ENCODE measurements at regions not wholly inside any gene's neighbourhood (a gene's known extent, or its start where the extent isn't known, plus 50 kb on each side); places are given as distances from the start of the nearest gene placed in this dataset.

GRCh38 chr20:16951876-16952275 lies 203.7 kb downstream of the OTOR start:
- no peak overlapping the region for H3K23ac ChIP-seq (ENCODE audit: low read length)
- no peak overlapping the region for H3K18ac ChIP-seq (ENCODE audit: low read length)
- no peak overlapping the region for H3K4ac ChIP-seq (ENCODE audit: low read depth, low read length)
- H4K91ac ChIP-seq (ENCODE audit: low read depth, low read length), result no peak overlapping the region
- no peaks in the 10 kb centered on the region for H3K36me3 ChIP-seq (ENCODE audit: control insufficient read depth in 1 of 2, insufficient read depth in 2 of 2, low read length in 2 of 2)
- peak; percentile 92 to 93 for DNase-seq
- no peaks in the 10 kb centered on the region for H3K79me2 ChIP-seq (ENCODE audit: control insufficient read depth, insufficient read depth, low read length, poor library complexity)
- 100% methylated on average over 1 of the region's 2 CpGs for WGBS (ENCODE audit: extremely low coverage, insufficient coverage, insufficient read length)
- H3K27me3 ChIP-seq (ENCODE audit: insufficient read depth, low read length), result no peaks in the 10 kb centered on the region
- no peak overlapping the region for H3K14ac ChIP-seq (ENCODE audit: low read length)
- no peak overlapping the region for H2BK5ac ChIP-seq (ENCODE audit: low read depth, low read length, poor library complexity)
- H3K9me3 ChIP-seq (ENCODE audit: insufficient read depth, low read depth, low read length), result no peaks in the 10 kb centered on the region
- no peak overlapping the region for H4K8ac ChIP-seq (ENCODE audit: low read depth, low read length)
- no peak overlapping the region for H3K9ac ChIP-seq (ENCODE audit: low read length)
- no peak overlapping the region for H2BK120ac ChIP-seq (ENCODE audit: insufficient read depth, low read length, poor library complexity)
- peaks cover 0 to 8% of the 10 kb centered on the region in 2 experiments for H3K4me1 ChIP-seq (ENCODE audit: control insufficient read depth in 1 of 2, insufficient read depth in 2 of 2, low read length in 2 of 2)
- H3K4me3 ChIP-seq (ENCODE audit: low read depth, low read length), result no peak overlapping the region
- no peak overlapping the region for H4K12ac ChIP-seq (ENCODE audit: low read depth, low read length)
- no peak overlapping the region for H2BK12ac ChIP-seq (ENCODE audit: low read length)
- H3K4me2 ChIP-seq (ENCODE audit: low read length), result no peak overlapping the region
- H3K27ac ChIP-seq (ENCODE audit: low read depth, low read length), result no peak overlapping the region
- H2AFZ ChIP-seq (ENCODE audit: insufficient read depth, low read length, poor library complexity), result no peak overlapping the region
- H2AK5ac ChIP-seq (ENCODE audit: low read length), result no peak overlapping the region
- H3K79me1 ChIP-seq (ENCODE audit: low read length), result no peaks in the 10 kb centered on the region

GRCh38 chr20:16952965-16953364 lies 204.8 kb downstream of the OTOR start:
- Histone ChIP-seq H2AFZ (ENCODE audit: insufficient read depth, low read length, poor library complexity) (no peak overlapping the region), H3K4me1 (ENCODE audit: control insufficient read depth in 1 of 2, insufficient read depth in 2 of 2, low read length in 2 of 2) (peaks cover 0 to 8% of the 10 kb centered on the region in 2 experiments)
- WGBS (ENCODE audit: extremely low coverage, insufficient coverage, insufficient read length), result no CpG with 5 or more reads among the region's 1 CpG

GRCh38 chr20:16953858-16954257 lies 205.7 kb downstream of the OTOR start:
- peaks cover 0 to 8% of the 10 kb centered on the region in 2 experiments for H3K4me1 ChIP-seq (ENCODE audit: control insufficient read depth in 1 of 2, insufficient read depth in 2 of 2, low read length in 2 of 2)
- no peak overlapping the region for H3K4ac ChIP-seq (ENCODE audit: low read depth, low read length)
- peak overlapping the region; percentile 16 for H3K4me2 ChIP-seq (ENCODE audit: low read length)
- no peak overlapping the region for H4K12ac ChIP-seq (ENCODE audit: low read depth, low read length)
- H3K36me3 ChIP-seq (ENCODE audit: control insufficient read depth in 1 of 2, insufficient read depth in 2 of 2, low read length in 2 of 2), result no peaks in the 10 kb centered on the region
- no peak overlapping the region for H3K14ac ChIP-seq (ENCODE audit: low read length)
- H2BK12ac ChIP-seq (ENCODE audit: low read length), result no peak overlapping the region
- DNase-seq, result no peak
- H3K18ac ChIP-seq (ENCODE audit: low read length), result no peak overlapping the region
- peak overlapping the region; percentile 75 for H3K27ac ChIP-seq (ENCODE audit: low read depth, low read length)
- no peak overlapping the region for H2AK5ac ChIP-seq (ENCODE audit: low read length)
- no CpG with 5 or more reads among the region's 4 CpGs for WGBS (ENCODE audit: extremely low coverage, insufficient coverage, insufficient read length)
- H3K79me1 ChIP-seq (ENCODE audit: low read length), result no peaks in the 10 kb centered on the region
- no peak overlapping the region for H3K9ac ChIP-seq (ENCODE audit: low read length)
- H3K4me3 ChIP-seq (ENCODE audit: low read depth, low read length), result no peak overlapping the region
- no peaks in the 10 kb centered on the region for H3K79me2 ChIP-seq (ENCODE audit: control insufficient read depth, insufficient read depth, low read length, poor library complexity)
- no peak overlapping the region for H4K91ac ChIP-seq (ENCODE audit: low read depth, low read length)
- no peak overlapping the region for H2AFZ ChIP-seq (ENCODE audit: insufficient read depth, low read length, poor library complexity)
- no peak overlapping the region for H2BK120ac ChIP-seq (ENCODE audit: insufficient read depth, low read length, poor library complexity)
- H2BK5ac ChIP-seq (ENCODE audit: low read depth, low read length, poor library complexity), result no peak overlapping the region
- H4K8ac ChIP-seq (ENCODE audit: low read depth, low read length), result no peak overlapping the region
- no peaks in the 10 kb centered on the region for H3K9me3 ChIP-seq (ENCODE audit: insufficient read depth, low read depth, low read length)
- no peaks in the 10 kb centered on the region for H3K27me3 ChIP-seq (ENCODE audit: insufficient read depth, low read length)
- H3K23ac ChIP-seq (ENCODE audit: low read length), result no peak overlapping the region

More at GRCh38 chr20:16952965-16953364, 204.8 kb downstream of the OTOR start:
- H3K4me3 ChIP-seq (ENCODE audit: low read depth, low read length), result no peak overlapping the region
- no peak overlapping the region for H4K12ac ChIP-seq (ENCODE audit: low read depth, low read length)
- no peak overlapping the region for H2AK5ac ChIP-seq (ENCODE audit: low read length)
- H2BK5ac ChIP-seq (ENCODE audit: low read depth, low read length, poor library complexity), result no peak overlapping the region
- H3K27me3 ChIP-seq (ENCODE audit: insufficient read depth, low read length), result no peaks in the 10 kb centered on the region
- H3K79me1 ChIP-seq (ENCODE audit: low read length), result no peaks in the 10 kb centered on the region
- H2BK120ac ChIP-seq (ENCODE audit: insufficient read depth, low read length, poor library complexity), result no peak overlapping the region
- no peak overlapping the region for H3K23ac ChIP-seq (ENCODE audit: low read length)
- H3K18ac ChIP-seq (ENCODE audit: low read length), result no peak overlapping the region
- no peak overlapping the region for H3K9ac ChIP-seq (ENCODE audit: low read length)
- no peak overlapping the region for H2BK12ac ChIP-seq (ENCODE audit: low read length)
- no peak overlapping the region for H4K91ac ChIP-seq (ENCODE audit: low read depth, low read length)
- DNase-seq, result no peak
- H3K27ac ChIP-seq (ENCODE audit: low read depth, low read length), result no peak overlapping the region
- no peak overlapping the region for H4K8ac ChIP-seq (ENCODE audit: low read depth, low read length)
- H3K79me2 ChIP-seq (ENCODE audit: control insufficient read depth, insufficient read depth, low read length, poor library complexity), result no peaks in the 10 kb centered on the region
- H3K4ac ChIP-seq (ENCODE audit: low read depth, low read length), result no peak overlapping the region
- no peaks in the 10 kb centered on the region for H3K36me3 ChIP-seq (ENCODE audit: control insufficient read depth in 1 of 2, insufficient read depth in 2 of 2, low read length in 2 of 2)
- no peak overlapping the region for H3K4me2 ChIP-seq (ENCODE audit: low read length)
- H3K9me3 ChIP-seq (ENCODE audit: insufficient read depth, low read depth, low read length), result no peaks in the 10 kb centered on the region
- no peak overlapping the region for H3K14ac ChIP-seq (ENCODE audit: low read length)

GRCh38 chr20:16955462-16955861 lies 207.3 kb downstream of the OTOR start:
- Histone ChIP-seq H3K18ac (ENCODE audit: low read length) (no peak overlapping the region), H3K14ac (ENCODE audit: low read length) (no peak overlapping the region), H2AK5ac (ENCODE audit: low read length) (no peak overlapping the region)

More at GRCh38 chr20:16955462-16955861, 207.3 kb downstream of the OTOR start:
- Histone ChIP-seq H2AFZ (ENCODE audit: insufficient read depth, low read length, poor library complexity) (no peak overlapping the region), H3K4me1 (ENCODE audit: control insufficient read depth in 1 of 2, insufficient read depth in 2 of 2, low read length in 2 of 2) (peaks cover 0 to 8% of the 10 kb centered on the region in 2 experiments), H3K9me3 (ENCODE audit: insufficient read depth, low read depth, low read length) (no peaks in the 10 kb centered on the region), H3K79me1 (ENCODE audit: low read length) (no peaks in the 10 kb centered on the region), H2BK5ac (ENCODE audit: low read depth, low read length, poor library complexity) (no peak overlapping the region), H3K9ac (ENCODE audit: low read length) (no peak overlapping the region), H3K36me3 (ENCODE audit: control insufficient read depth in 1 of 2, insufficient read depth in 2 of 2, low read length in 2 of 2) (no peaks in the 10 kb centered on the region), H4K12ac (ENCODE audit: low read depth, low read length) (no peak overlapping the region), H3K27me3 (ENCODE audit: insufficient read depth, low read length) (no peaks in the 10 kb centered on the region), H3K4me3 (ENCODE audit: low read depth, low read length) (no peak overlapping the region), H3K4ac (ENCODE audit: low read depth, low read length) (no peak overlapping the region), H4K8ac (ENCODE audit: low read depth, low read length) (no peak overlapping the region), H4K91ac (ENCODE audit: low read depth, low read length) (no peak overlapping the region), H3K4me2 (ENCODE audit: low read length) (no peak overlapping the region), H2BK12ac (ENCODE audit: low read length) (no peak overlapping the region), H3K79me2 (ENCODE audit: control insufficient read depth, insufficient read depth, low read length, poor library complexity) (no peaks in the 10 kb centered on the region), H3K23ac (ENCODE audit: low read length) (no peak overlapping the region), H3K27ac (ENCODE audit: low read depth, low read length) (no peak overlapping the region), H2BK120ac (ENCODE audit: insufficient read depth, low read length, poor library complexity) (no peak overlapping the region)
- no CpG with 5 or more reads among the region's 3 CpGs for WGBS (ENCODE audit: extremely low coverage, insufficient coverage, insufficient read length)
- DNase-seq, result no peak
